ENCODE measurements at regions not wholly inside any gene's neighbourhood (a gene's known extent, or its start where the extent isn't known, plus 50 kb on each side); places are given as distances from the start of the nearest gene placed in this dataset.

DNA sequence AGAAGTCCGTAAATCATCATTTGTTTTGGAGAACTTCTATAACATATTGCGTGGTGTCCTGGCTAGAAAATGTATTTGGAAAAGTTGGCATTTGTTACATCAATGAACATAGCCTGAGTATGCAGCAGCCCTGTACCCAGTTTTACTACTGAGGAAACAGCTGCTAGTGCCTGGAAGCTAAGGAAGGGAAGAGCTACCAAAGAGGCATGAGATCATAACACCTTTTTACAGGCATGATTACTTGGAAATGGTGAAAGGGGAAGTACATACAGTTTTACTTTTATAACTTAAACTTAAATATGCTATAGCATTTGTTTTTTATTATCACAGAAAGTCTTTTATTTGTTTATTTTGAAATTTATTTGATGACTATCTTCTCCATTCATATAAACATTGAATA lies 128.4 kb upstream of the MC4R start:
- Histone ChIP-seq H2BK120ac (ENCODE audit: low read depth, low read length, poor library complexity, severe bottlenecking) (no peak overlapping the region), H2BK12ac (ENCODE audit: insufficient read length, low read depth, low read length) (no peak overlapping the region), H2AFZ (ENCODE audit: low read length) (no peak overlapping the region), H2AK5ac (ENCODE audit: insufficient read length, low read length) (no peak overlapping the region), H3K79me1 (ENCODE audit: insufficient read depth, low read depth, low read length, poor library complexity, severe bottlenecking) (no peaks in the 10 kb centered on the region), H3K4me1 (ENCODE audit: insufficient read depth, low read length) (no peaks in the 10 kb centered on the region), H3K27me3 (ENCODE audit: insufficient read depth, low read length) (no peaks in the 10 kb centered on the region; the same call in 1 of the 2 replicates), H3K18ac (ENCODE audit: insufficient read length, low read depth, low read length) (no peak overlapping the region), H3K79me2 (ENCODE audit: insufficient read depth, low read length) (no peaks in the 10 kb centered on the region), H4K20me1 (ENCODE audit: control insufficient read depth, insufficient read depth, insufficient read length) (no peaks in the 10 kb centered on the region), H3T11ph (ENCODE audit: low read length) (no peak overlapping the region), H3K27ac (ENCODE audit: insufficient read length, low read depth, low read length) (no peak overlapping the region), H3K23me2 (ENCODE audit: insufficient read length, low read depth, low read length, poor library complexity, severe bottlenecking) (no peaks in the 10 kb centered on the region), H3K4me2 (ENCODE audit: insufficient read depth, insufficient read length, low read length) (no peak overlapping the region), H3K14ac (ENCODE audit: insufficient read depth, low read length) (no peak overlapping the region), H4K5ac (ENCODE audit: insufficient read length, low read depth, low read length) (no peak overlapping the region), H3K23ac (ENCODE audit: insufficient read length, low read depth, low read length) (no peak overlapping the region), H4K91ac (ENCODE audit: insufficient read length, low read depth, low read length) (no peak overlapping the region), H2BK5ac (ENCODE audit: insufficient read length, low read length) (no peak overlapping the region), H2BK20ac (ENCODE audit: low read depth, low read length, poor library complexity, severe bottlenecking) (no peak overlapping the region), H3K56ac (ENCODE audit: insufficient read length, low read depth, low read length) (no peak overlapping the region), H3K9ac (ENCODE audit: extremely low read depth, insufficient read length, low read length) (no peak overlapping the region), H4K8ac (replicated peaks; ENCODE audit: insufficient read length, low read depth, low read length) (no peak overlapping the region), H3K4ac (ENCODE audit: low read depth, low read length) (no peak overlapping the region), H3K9me3 (ENCODE audit: control insufficient read depth, low read depth, low read length) (no peaks in the 10 kb centered on the region), H2BK15ac (ENCODE audit: low read depth, low read length) (no peak overlapping the region)
- peaks cover 16% of the 10 kb centered on the region for H3K27me3 Mint-ChIP-seq (ENCODE audit: low read depth)
- no peak overlapping the region for H3K4me3 Mint-ChIP-seq
- no peaks in the 10 kb centered on the region for H3K36me3 Mint-ChIP-seq (ENCODE audit: insufficient read depth in 1 of 3, low read depth in 3 of 3)
- peaks cover 5 to 6% of the 10 kb centered on the region in 2 experiments for H3K4me1 Mint-ChIP-seq
- no CpG with 5 or more reads among the region's 2 CpGs for WGBS (ENCODE audit: extremely low coverage, insufficient read length, low lambda C conversion rate)
- DNase-seq, result no peak
- no peaks in the 10 kb centered on the region for H3K9me3 Mint-ChIP-seq
- H3K27ac Mint-ChIP-seq, result no peak overlapping the region
- TF ChIP-seq, protein P1, sequence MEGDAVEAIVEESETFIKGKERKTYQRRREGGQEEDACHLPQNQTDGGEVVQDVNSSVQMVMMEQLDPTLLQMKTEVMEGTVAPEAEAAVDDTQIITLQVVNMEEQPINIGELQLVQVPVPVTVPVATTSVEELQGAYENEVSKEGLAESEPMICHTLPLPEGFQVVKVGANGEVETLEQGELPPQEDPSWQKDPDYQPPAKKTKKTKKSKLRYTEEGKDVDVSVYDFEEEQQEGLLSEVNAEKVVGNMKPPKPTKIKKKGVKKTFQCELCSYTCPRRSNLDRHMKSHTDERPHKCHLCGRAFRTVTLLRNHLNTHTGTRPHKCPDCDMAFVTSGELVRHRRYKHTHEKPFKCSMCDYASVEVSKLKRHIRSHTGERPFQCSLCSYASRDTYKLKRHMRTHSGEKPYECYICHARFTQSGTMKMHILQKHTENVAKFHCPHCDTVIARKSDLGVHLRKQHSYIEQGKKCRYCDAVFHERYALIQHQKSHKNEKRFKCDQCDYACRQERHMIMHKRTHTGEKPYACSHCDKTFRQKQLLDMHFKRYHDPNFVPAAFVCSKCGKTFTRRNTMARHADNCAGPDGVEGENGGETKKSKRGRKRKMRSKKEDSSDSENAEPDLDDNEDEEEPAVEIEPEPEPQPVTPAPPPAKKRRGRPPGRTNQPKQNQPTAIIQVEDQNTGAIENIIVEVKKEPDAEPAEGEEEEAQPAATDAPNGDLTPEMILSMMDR (conservative IDR thresholded peaks at IDR 0.05), result no peak
